Stimulated activated effector memory CD8-positive, alpha-beta T cell treated with anti-CD3 and anti-CD28 coated beads, Interleukin-12 subunit alpha, Interleukin-12 subunit beta, amount 100 ng/mL, for 72 hours (primary cell): ENCODE measurements at regions not wholly inside any gene's neighbourhood (a gene's known extent, or its start where the extent isn't known, plus 50 kb on each side); places are given as distances from the start of the nearest gene placed in this dataset.
A peak's percentile ranks its signal among the peaks of the same experiment; 100 is the strongest.

Experiments used
- ATAC-seq: fragments of 150-1000 bp; cut with Tn5 transposase; 2 replicates; pipeline ENCODE4 v1.10.0; 2021
- DNase-seq, 2 donors: peaks; one replicate each; pipeline ENCODE4 v3.0.0; 2021 to 2022; ENCODE audit warnings: low spot score in 2 of 2
- H3K27ac Mint-ChIP-seq: one replicate; pipeline ENCODE4 v1.8.0; 2022; ENCODE audit warnings: mild to moderate bottlenecking, mixed read lengths
- H3K36me3 Mint-ChIP-seq: one replicate; pipeline ENCODE4 v1.8.0; 2022; ENCODE audit warnings: mild to moderate bottlenecking, mixed read lengths
- H3K4me1 Mint-ChIP-seq: one replicate; pipeline ENCODE4 v1.8.0; 2022; ENCODE audit warnings: mixed read lengths
- H3K4me3 Mint-ChIP-seq: one replicate; pipeline ENCODE4 v1.8.0; 2022; ENCODE audit warnings: mild to moderate bottlenecking, mixed read lengths
- H3K9me3 Mint-ChIP-seq: one replicate; pipeline ENCODE4 v1.8.0; 2022; ENCODE audit warnings: mixed read lengths

DNA sequence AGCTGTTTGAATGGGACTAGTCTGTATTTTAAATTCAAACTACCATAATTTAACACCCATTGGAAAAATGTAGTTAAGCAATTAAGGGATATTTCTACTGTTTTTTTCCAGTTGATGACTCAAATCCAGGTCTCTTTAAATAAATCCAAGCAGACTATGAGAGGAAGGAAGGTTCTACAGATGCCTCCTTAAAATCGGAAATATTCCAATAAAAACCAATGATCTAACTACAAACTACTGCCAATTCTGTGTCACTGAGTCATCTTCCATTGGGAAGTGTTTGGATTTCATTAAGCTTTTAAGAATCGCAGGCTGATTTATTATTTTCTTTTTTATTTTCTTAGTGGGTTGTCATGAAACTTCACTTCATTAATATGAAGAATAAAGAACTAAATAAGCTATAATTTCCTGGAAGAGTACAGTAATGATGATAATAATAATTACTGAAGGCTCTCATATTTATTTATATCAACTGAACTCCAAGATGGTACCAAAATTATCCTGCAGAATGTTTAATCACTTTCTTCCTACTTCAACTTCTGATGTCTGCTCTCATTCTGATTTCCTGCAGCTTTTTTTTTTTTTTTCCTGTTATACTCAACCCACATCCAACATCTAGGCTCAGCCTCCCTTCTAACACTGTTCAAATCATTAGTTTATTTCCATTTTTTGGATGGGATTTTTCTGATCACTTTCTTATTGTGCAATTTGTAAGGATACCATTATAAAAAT lies 166.3 kb upstream of the FN1 start:
- DNase-seq (no peak), ATAC-seq (no peak)
- Mint-ChIP-seq H3K4me3 (no peak overlapping the region), H3K36me3 (no peaks in the 10 kb centered on the region), H3K4me1 (no peaks in the 10 kb centered on the region), H3K27ac (no peak overlapping the region), H3K9me3 (no peaks in the 10 kb centered on the region)

DNA sequence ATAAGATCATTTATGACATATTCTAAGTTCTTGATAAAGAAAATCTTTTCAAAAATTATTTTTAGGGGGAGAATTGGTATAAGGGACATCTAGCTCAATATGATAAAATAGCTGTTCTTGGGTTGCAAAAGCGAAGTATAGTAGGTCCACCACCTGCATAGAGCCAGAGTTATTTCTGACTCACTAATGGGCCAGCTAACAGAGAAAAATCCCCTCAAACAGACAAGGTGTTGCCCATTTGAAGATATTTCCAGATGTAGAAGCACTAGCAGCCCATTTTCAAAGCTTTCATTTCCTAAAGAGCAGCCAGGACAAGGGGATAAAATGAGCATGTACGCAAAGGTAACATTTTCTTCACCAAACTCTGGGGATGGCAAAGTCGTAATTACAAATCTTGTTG lies 165.7 kb upstream of the FN1 start:
- H3K4me3 Mint-ChIP-seq, result no peak overlapping the region
- H3K27ac Mint-ChIP-seq, result no peak overlapping the region
- no peaks in the 10 kb centered on the region for H3K4me1 Mint-ChIP-seq
- DNase-seq, result no peak
- H3K36me3 Mint-ChIP-seq, result no peaks in the 10 kb centered on the region
- H3K9me3 Mint-ChIP-seq, result no peaks in the 10 kb centered on the region
- ATAC-seq, result no peak

- Mint-ChIP-seq H3K9me3 (no peaks in the 10 kb centered on the region), H3K36me3 (no peaks in the 10 kb centered on the region), H3K27ac (no peak overlapping the region), H3K4me3 (no peak overlapping the region), H3K4me1 (no peaks in the 10 kb centered on the region)
- peak; percentile 24 for ATAC-seq
- DNase-seq, result no peak
Observed at GRCh38 chr2:215598376-215598975, 162.6 kb upstream of the FN1 start.

GRCh38 chr2:215597577-215597976 lies 161.7 kb upstream of the FN1 start:
- Mint-ChIP-seq H3K27ac (no peak overlapping the region), H3K4me1 (no peaks in the 10 kb centered on the region), H3K36me3 (no peaks in the 10 kb centered on the region), H3K9me3 (no peaks in the 10 kb centered on the region), H3K4me3 (no peak overlapping the region)
- no peak for DNase-seq
- ATAC-seq, result no peak

- DNase-seq, result no peak
- Mint-ChIP-seq H3K4me1 (no peaks in the 10 kb centered on the region), H3K4me3 (no peak overlapping the region), H3K27ac (no peak overlapping the region), H3K36me3 (no peaks in the 10 kb centered on the region), H3K9me3 (no peaks in the 10 kb centered on the region)
- no peak for ATAC-seq
Observed at GRCh38 chr2:215594766-215595165, 158.9 kb upstream of the FN1 start.

DNA sequence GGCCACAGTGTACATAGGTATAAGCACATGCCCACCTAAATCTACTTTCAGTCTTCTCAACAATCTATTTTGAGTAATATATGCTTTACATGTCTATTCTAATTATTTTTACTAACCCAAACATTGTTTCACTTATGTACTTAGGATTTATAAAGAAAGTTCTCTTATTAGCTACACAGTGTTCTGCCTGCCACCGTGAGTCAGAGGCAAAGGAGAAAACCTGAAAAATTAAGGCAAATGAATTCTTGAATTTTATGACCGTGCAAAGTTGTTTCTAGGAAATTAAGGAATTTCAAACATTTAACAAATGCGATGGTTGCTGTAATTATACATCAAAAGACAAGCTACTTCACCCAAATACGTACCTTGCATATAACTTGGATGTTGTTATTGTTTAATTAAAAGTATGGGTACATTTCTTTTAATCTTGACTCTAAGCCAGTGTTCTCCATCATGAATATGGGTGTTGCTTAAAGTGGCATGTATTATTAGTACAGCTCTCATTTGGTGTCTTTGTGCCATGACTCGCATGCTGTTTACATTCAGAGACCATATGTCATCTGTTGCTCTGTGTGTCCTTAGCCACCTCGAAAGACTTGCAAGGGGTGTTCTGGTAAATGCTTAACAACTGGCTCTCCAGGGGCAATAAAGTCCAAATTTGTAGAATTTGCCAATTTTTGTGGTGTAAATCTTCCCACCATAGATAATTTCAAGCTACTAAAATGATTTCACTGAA lies 154.3 kb upstream of the FN1 start:
- Mint-ChIP-seq H3K27ac (no peak overlapping the region), H3K4me1 (no peaks in the 10 kb centered on the region), H3K9me3 (no peaks in the 10 kb centered on the region), H3K36me3 (no peaks in the 10 kb centered on the region), H3K4me3 (no peak overlapping the region)
- DNase-seq (no peak), ATAC-seq (no peak)

GRCh38 chr2:215583881-215584280 lies 148.0 kb upstream of the FN1 start:
- no peak for DNase-seq
- H3K4me3 Mint-ChIP-seq, result no peak overlapping the region

GRCh38 chr2:215579809-215580208 lies 143.9 kb upstream of the FN1 start:
- Mint-ChIP-seq H3K9me3 (no peaks in the 10 kb centered on the region), H3K4me3 (no peak overlapping the region), H3K27ac (no peak overlapping the region), H3K36me3 (no peaks in the 10 kb centered on the region), H3K4me1 (no peaks in the 10 kb centered on the region)
- ATAC-seq (no peak), DNase-seq (no peak)

More at GRCh38 chr2:215583881-215584280, 148.0 kb upstream of the FN1 start:
- Mint-ChIP-seq H3K4me1 (no peaks in the 10 kb centered on the region), H3K36me3 (no peaks in the 10 kb centered on the region), H3K9me3 (no peaks in the 10 kb centered on the region), H3K27ac (no peak overlapping the region)
- no peak for ATAC-seq

DNA sequence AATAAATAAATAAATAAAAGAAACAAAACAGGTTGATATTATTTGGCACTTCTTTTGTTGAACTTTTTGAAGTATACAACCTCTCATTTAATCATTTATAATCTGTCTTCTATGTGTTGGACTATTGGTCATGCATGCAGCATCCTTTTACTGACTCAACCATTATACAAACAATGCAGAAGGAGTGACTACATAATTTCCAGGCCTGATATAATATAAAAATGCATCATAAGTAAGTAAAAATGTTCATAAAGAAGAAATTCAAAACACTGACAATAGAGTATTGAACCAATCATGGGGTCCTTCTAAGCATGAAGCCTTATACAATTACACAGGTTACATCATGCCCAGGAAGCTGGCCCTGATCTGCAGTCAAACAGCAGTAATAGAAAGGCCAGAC lies 141.5 kb upstream of the FN1 start:
- Mint-ChIP-seq H3K9me3 (no peaks in the 10 kb centered on the region), H3K36me3 (no peaks in the 10 kb centered on the region), H3K4me3 (no peak overlapping the region), H3K4me1 (no peaks in the 10 kb centered on the region), H3K27ac (no peak overlapping the region)
- no peak for DNase-seq
- ATAC-seq, result no peak

DNA sequence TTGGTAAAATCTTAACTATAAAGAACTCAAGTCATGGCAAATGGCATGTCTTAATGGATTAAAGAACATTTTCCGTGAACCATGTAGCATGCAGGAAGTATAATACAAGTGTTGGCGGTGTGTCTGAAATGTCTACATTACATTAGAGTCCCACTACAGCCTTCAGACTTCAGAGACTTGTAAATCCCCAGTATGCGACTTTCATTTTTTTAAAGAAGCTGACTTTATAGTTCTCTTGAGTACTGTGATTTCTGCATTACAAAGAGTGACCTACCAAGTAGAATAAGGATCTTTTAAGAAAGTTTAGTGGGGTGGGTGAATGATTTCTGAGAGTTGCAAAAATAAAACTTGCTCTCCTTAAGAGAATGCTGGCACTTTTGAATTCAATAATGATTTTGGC lies 140.7 kb upstream of the FN1 start:
- ATAC-seq (no peak), DNase-seq (no peak)
- Mint-ChIP-seq H3K27ac (no peak overlapping the region), H3K4me1 (no peaks in the 10 kb centered on the region), H3K4me3 (no peak overlapping the region), H3K9me3 (no peaks in the 10 kb centered on the region), H3K36me3 (no peaks in the 10 kb centered on the region)

- Mint-ChIP-seq H3K9me3 (no peaks in the 10 kb centered on the region), H3K27ac (no peak overlapping the region), H3K36me3 (no peaks in the 10 kb centered on the region), H3K4me3 (no peak overlapping the region), H3K4me1 (no peaks in the 10 kb centered on the region)
- DNase-seq (no peak), ATAC-seq (no peak)
Observed at GRCh38 chr2:215573496-215573895, 137.6 kb upstream of the FN1 start.

GRCh38 chr2:215572341-215572848 lies 136.5 kb upstream of the FN1 start:
- ATAC-seq (no peak), DNase-seq (no peak)
- no peak overlapping the region for H3K4me3 Mint-ChIP-seq
- H3K27ac Mint-ChIP-seq, result no peak overlapping the region
- H3K36me3 Mint-ChIP-seq, result no peaks in the 10 kb centered on the region
- no peaks in the 10 kb centered on the region for H3K9me3 Mint-ChIP-seq
- no peaks in the 10 kb centered on the region for H3K4me1 Mint-ChIP-seq

GRCh38 chr2:215571689-215572088 lies 135.8 kb upstream of the FN1 start:
- DNase-seq (no peak), ATAC-seq (no peak)
- Mint-ChIP-seq H3K9me3 (no peaks in the 10 kb centered on the region), H3K36me3 (no peaks in the 10 kb centered on the region), H3K4me3 (no peak overlapping the region), H3K4me1 (no peaks in the 10 kb centered on the region), H3K27ac (no peak overlapping the region)

DNA sequence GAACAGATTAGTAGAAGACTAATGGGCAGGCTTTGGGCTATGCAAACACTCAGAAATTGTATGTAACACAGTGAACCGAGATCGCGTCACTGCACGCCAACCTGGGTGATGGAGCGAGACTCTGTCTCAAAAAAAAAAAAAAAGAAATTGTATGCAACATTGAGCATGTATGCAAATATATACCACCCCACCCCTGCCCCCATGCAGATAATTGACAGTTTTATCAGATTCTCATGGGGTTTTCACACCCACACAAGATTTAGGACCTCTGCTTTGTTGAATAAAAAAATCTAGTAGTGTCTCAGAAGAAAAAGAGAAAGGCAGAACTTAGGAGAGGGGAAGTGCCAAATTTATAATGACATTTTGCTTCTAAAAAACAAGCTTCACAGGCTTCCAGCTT lies 131.6 kb upstream of the FN1 start:
- no peak for ATAC-seq
- DNase-seq, result no peak
- Mint-ChIP-seq H3K36me3 (no peaks in the 10 kb centered on the region), H3K4me3 (no peak overlapping the region), H3K9me3 (no peaks in the 10 kb centered on the region), H3K4me1 (no peaks in the 10 kb centered on the region), H3K27ac (no peak overlapping the region)

DNA sequence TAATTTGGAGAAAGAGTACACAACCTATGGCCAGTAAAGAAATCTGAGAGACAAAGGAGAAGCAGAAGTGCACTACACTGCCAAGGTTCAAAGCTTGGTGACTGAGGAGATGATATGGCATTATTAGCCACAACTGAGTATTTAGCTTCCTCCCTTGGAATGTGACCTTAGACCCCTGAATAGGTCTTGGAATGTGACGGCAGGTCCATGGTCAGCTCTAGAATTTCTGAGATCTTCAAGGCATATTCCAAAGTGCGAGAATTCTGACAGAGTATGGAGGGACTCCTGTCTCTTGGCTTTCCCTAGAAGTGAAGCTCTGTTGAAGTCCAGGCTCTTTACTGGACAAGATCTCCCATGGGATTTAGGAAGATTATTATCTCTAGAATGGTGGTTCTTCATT lies 130.0 kb upstream of the FN1 start:
- Mint-ChIP-seq H3K4me1 (no peaks in the 10 kb centered on the region), H3K36me3 (no peaks in the 10 kb centered on the region), H3K27ac (no peak overlapping the region), H3K4me3 (no peak overlapping the region), H3K9me3 (no peaks in the 10 kb centered on the region)
- no peak for DNase-seq
- ATAC-seq, result no peak

DNA sequence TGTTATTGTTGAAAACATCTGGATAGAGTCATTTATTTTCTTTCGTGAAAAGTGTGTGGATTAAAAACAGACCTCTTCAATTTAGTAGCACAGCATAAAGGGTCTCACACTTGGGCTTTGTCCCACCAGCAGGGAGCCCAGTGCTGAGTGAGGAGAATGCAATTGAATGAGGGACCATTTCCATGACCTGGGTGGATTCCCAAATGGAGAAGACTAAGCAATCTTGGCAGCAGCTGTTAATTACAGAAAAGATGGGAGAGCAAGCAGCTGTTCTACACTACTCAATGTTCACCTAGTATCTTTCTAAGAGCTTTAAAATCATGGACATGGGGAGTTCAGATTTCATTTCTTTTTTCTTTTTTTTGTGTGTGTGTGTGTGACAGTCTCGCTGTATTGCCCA lies 121.8 kb upstream of the FN1 start:
- Mint-ChIP-seq H3K36me3 (no peaks in the 10 kb centered on the region), H3K4me3 (no peak overlapping the region), H3K27ac (no peak overlapping the region), H3K9me3 (no peaks in the 10 kb centered on the region), H3K4me1 (no peaks in the 10 kb centered on the region)
- DNase-seq (no peak), ATAC-seq (no peak)
